Right renal cortex interstitium (tissue), 3 donors: ENCODE measurements at regions not wholly inside any gene's neighbourhood (a gene's known extent, or its start where the extent isn't known, plus 50 kb on each side); places are given as distances from the start of the nearest gene placed in this dataset.

Experiments
- DNase-seq, 3 donors: peaks; one replicate each; pipeline ENCODE4 v3.0.0-alpha.2; 2013; ENCODE audit warnings: low read depth in 3 of 3, low spot score in 2 of 3

GRCh38 chr7:25279705-25280104, 51.4 kb upstream of the NPVF start:
- DNase-seq, result no peak

DNA sequence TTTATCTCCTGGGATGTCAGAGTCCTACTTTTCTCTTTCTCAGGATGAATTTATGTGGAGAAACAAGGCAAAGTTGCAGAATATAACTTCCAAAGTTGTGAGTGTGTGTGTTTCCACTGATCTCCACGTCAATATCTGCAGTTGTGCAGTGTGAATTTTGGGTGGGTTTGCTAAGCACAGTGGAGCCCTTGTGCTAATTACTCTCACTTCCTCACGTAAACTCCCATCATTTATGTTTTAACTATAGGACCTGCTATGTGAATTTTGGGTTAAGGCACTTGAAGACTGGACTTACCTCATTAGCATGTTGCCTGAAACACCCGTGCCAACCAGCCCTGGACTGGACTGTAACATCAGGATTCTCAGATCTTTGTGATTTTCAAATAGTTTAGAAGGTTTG, 51.9 kb upstream of the NPVF start:
- no peak for DNase-seq

DNA sequence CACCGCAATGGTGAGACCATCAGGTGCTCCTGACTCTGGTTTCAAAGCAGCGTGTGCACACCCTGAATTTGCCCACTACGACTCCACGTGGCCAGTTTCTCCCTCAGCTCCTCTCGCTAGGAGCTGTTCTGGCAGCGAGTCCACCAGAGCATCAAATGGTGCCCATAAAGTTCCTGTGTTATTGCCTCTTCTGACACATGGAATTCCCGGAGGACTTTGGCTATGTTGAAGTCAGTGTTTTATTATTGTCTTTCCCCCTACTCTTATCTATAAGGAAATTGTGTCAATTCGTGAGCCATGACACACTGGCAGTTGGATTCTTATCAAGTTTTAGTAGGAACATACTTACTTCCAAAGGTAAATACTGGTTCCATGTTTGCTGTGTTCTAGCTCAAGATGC, 53.9 kb upstream of the NPVF start:
- DNase-seq, result no peak

DNA sequence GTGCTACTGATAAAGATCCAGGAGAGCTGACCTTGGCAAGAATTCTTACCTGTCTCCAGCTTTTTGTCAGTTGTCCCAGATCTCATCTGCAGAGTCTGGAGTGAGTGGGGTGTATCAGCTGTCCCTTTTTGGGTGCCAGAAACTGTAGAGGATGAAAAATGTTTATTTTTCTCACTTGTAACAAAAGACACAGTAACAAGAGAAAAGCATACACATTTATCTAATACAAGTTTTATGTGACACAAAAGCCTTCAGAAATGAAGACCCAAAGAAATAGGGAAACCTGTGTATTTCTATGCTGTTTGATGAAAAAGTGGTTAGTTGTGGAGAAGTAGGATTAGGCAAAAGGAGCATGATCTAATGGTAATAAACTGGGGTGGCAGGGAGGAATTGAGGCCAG, 58.5 kb upstream of the NPVF start:
- no peak for DNase-seq

- no peak for DNase-seq
These were observed 59.0 kb upstream of the NPVF start for GRCh38 chr7:25287291-25287690.

- no peak for DNase-seq
These were observed 60.4 kb upstream of the NPVF start for GRCh38 chr7:25288556-25289307.

- DNase-seq, result no peak
These were observed 61.2 kb upstream of the NPVF start for GRCh38 chr7:25289518-25289917.

GRCh38 chr7:25294624-25295023, 66.3 kb upstream of the NPVF start:
- no peak for DNase-seq

DNA sequence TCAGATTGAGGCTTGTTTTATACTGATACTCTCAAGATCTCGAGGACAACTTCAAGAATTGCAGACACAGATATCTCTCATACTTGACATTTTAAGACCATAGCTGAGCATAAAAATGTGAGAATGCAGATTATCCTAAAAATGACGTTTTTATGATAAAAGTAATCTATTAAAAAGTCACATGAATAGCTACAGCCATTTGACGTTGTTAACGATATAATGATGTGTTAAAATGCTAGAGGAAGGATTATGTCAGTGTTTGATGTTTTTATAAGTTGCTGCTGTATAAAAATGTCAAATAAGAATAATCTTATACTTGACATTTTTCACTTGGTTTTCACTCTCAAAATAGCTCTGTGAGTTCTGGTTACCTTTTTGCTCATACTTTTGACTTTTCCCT, 67.1 kb upstream of the NPVF start:
- no peak for DNase-seq

- no peak for DNase-seq
These were observed 67.8 kb upstream of the NPVF start for GRCh38 chr7:25296086-25296485.

- no peak for DNase-seq
These were observed 69.0 kb upstream of the NPVF start for GRCh38 chr7:25297278-25297677.

DNA sequence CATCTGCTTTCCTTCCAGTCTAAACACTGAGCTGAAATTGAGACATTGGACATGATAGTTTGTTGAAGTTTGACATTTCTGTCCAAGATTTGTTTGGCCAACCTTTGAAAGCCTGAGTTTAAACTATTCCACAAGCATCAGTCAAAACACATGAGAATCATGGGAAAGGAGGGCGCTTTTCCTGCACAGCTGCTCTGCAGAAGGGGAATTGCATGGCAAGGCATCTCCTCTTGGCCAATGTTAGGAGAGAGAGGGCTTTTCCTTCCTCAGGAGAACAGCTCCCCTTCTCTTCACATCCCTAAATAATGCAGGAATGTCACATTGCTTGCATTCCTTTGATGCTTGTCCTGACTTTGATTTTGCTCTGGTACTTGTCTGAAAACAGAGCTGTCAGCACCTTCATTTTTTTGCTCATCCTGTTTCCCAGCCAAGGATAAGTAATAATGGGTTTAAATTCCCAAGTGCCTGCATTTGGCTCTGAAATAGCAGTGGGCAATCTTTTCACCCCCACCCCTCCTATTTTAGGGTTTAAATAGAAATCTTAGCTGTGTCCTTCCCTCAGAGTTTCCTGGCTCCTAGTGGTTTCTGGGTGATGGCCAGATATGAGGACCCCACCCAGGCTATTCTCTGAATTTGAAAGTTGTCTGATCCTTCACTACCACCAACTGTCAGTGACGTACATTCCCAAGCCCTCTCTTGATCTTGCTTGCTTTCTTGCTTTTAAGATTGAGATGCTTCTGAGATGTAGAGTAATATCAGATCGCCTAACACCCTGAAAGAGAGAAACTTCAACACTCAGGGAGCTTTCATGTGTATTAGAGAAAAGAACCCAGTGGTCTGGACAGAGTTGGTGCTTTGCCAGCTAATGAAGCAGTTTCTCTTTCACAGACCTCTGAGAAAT, 75.2 kb upstream of the NPVF start:
- DNase-seq, result no peak

GRCh38 chr7:25304691-25305090, 76.4 kb upstream of the NPVF start:
- no peak for DNase-seq

DNA sequence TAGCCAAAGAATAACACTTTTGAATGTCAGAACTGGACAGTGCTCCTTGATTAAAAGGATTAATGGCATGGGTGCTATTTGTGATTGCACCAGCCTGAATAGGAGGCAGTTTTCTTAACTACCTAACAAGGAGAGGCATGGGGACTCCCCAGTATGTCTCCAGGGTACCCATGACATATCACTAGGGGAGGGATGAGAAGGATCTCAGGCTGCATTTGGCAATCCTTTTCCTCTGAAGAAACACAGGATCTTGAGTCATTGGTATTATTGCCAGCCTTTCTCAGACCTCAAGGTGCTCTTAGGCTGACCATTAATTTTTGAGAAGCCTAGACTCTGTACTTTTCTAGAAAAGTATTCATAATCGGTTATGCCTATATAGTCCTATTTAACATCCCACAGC, 77.5 kb upstream of the NPVF start:
- DNase-seq, result no peak

- no peak for DNase-seq
These were observed 79.3 kb upstream of the NPVF start for GRCh38 chr7:25307624-25308023.

DNA sequence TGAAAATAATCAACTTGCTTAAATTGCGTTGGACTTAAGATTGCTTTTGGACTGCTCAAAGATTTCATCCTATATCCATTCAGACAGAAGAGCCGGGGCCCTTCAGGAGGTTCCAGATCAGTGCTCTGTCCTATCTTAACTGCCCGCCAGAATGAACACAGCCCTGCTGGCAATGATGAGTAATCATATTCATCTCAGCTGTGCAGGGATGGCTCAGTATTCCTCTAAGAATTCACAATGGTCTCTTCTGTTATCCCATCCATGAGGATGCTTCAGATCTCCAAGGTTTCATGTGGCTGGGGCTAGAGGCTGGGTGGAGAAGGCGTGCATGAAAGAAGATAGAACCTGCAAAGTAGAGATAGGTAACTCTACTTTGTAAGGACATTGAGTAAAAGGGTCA, 80.0 kb upstream of the NPVF start:
- DNase-seq, result no peak

- DNase-seq, result no peak
These were observed 80.8 kb upstream of the NPVF start for GRCh38 chr7:25308906-25309705.

- DNase-seq, result no peak
These were observed 82.6 kb upstream of the NPVF start for GRCh38 chr7:25310896-25311295.

GRCh38 chr7:25311346-25311745, 83.1 kb upstream of the NPVF start:
- DNase-seq, result no peak

GRCh38 chr7:25312968-25313367, 84.7 kb upstream of the NPVF start:
- DNase-seq, result no peak

- no peak for DNase-seq
These were observed 85.2 kb upstream of the NPVF start for GRCh38 chr7:25313526-25313925.
